ENCODE measurements at regions not wholly inside any gene's neighbourhood (a gene's known extent, or its start where the extent isn't known, plus 50 kb on each side); places are given as distances from the start of the nearest gene placed in this dataset.

- TF ChIP-seq, protein P1, sequence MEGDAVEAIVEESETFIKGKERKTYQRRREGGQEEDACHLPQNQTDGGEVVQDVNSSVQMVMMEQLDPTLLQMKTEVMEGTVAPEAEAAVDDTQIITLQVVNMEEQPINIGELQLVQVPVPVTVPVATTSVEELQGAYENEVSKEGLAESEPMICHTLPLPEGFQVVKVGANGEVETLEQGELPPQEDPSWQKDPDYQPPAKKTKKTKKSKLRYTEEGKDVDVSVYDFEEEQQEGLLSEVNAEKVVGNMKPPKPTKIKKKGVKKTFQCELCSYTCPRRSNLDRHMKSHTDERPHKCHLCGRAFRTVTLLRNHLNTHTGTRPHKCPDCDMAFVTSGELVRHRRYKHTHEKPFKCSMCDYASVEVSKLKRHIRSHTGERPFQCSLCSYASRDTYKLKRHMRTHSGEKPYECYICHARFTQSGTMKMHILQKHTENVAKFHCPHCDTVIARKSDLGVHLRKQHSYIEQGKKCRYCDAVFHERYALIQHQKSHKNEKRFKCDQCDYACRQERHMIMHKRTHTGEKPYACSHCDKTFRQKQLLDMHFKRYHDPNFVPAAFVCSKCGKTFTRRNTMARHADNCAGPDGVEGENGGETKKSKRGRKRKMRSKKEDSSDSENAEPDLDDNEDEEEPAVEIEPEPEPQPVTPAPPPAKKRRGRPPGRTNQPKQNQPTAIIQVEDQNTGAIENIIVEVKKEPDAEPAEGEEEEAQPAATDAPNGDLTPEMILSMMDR (IDR thresholded peaks at IDR 0.05; ENCODE audit: low read length): no peak
- TF ChIP-seq EZH2 (optimal IDR thresholded peaks at IDR 0.05; ENCODE audit: low read depth, low read length) (no peak), EZH2phosphoT487 (IDR thresholded peaks at IDR 0.05; ENCODE audit: low read length) (no peak)
These were observed 316.2 kb upstream of the ZNF507 start for GRCh38 chr19:32029235-32029634.

All from MM.1S (cell line).